Prostate gland (tissue), 2 donors: ENCODE measurements at regions not wholly inside any gene's neighbourhood (a gene's known extent, or its start where the extent isn't known, plus 50 kb on each side); places are given as distances from the start of the nearest gene placed in this dataset.

ENCODE experiments used
- POLR2A ChIP-seq: fragments of 450-650 bp; IDR thresholded peaks from one replicate; pipeline ENCODE4 v1.6.1; 2016; ENCODE audit warnings: antibody characterized with exemption, mild to moderate bottlenecking
- POLR2AphosphoS5 ChIP-seq: sonication (generic); formaldehyde crosslinking; IDR thresholded peaks from one replicate; pipeline ENCODE4 v1.6.1; 2017; ENCODE audit warnings: antibody characterized with exemption
- TF ChIP-seq, protein P1 (sequence below), 4 experiments: fragments of 200-600 bp in 2 of 4; fragments of 450-650 bp in 2 of 4; sonication (generic) in 2 of 4; IDR thresholded peaks; 1 replicate in 3 of 4; 2 replicates in 1 of 4; pipeline ENCODE4 v1.5.1; 2016 to 2019; ENCODE audit warnings: antibody characterized with exemption in 4 of 4, mild to moderate bottlenecking in 2 of 4, moderate library complexity in 2 of 4

DNA sequence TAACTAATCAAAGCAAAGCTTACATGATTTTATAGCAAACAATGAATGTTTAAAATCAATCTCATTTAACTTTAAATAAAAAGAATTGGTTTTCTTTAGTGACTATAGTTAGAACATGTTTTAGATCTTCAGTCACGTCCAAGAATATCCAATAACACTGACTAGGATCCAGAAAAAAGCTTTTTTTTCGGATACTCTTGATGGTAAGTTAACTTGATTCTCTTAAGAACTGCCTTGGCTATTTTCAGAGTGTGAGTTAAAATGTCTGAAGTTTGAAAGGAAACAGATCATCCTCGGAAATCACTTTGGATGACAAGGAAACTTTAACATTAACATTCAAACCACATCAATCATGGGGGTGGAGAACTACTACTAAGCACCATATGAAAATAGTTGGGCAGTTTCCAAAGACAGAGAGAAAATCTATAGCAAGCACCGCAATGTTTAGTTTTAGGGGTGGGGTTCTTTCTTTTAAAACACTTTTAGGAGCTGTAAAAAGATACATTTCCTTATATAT lies 83.7 kb upstream of the SLC27A6 start:
- TF ChIP-seq POLR2AphosphoS5 (no peak), POLR2A (no peak)
- TF ChIP-seq, protein P1, sequence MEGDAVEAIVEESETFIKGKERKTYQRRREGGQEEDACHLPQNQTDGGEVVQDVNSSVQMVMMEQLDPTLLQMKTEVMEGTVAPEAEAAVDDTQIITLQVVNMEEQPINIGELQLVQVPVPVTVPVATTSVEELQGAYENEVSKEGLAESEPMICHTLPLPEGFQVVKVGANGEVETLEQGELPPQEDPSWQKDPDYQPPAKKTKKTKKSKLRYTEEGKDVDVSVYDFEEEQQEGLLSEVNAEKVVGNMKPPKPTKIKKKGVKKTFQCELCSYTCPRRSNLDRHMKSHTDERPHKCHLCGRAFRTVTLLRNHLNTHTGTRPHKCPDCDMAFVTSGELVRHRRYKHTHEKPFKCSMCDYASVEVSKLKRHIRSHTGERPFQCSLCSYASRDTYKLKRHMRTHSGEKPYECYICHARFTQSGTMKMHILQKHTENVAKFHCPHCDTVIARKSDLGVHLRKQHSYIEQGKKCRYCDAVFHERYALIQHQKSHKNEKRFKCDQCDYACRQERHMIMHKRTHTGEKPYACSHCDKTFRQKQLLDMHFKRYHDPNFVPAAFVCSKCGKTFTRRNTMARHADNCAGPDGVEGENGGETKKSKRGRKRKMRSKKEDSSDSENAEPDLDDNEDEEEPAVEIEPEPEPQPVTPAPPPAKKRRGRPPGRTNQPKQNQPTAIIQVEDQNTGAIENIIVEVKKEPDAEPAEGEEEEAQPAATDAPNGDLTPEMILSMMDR (IDR thresholded peaks at IDR 0.05): no peak
